NCI-H146 treated with DMSO at 0.1 percent for 48 hours (cell line): ENCODE measurements at regions not wholly inside any gene's neighbourhood (a gene's known extent, or its start where the extent isn't known, plus 50 kb on each side); places are given as distances from the start of the nearest gene placed in this dataset.
"Not testable (repeated sequence)": the region's sequence is repeated elsewhere in the genome, so short reads cannot be mapped to it uniquely, and the experiment has no call there.

Source experiments
- DNase-seq: peaks from one replicate; lab custom pipeline; 2025; ENCODE audit not compliant: unreplicated experiment; lab: John Stamatoyannopoulos, UW

GRCh38 chr12:25682421-25682820 lies 129.3 kb upstream of the LMNTD1 start:
- DNase-seq: no peak

- no peak for DNase-seq
These were observed 131.0 kb upstream of the LMNTD1 start for GRCh38 chr12:25684070-25684469.

GRCh38 chr12:25686351-25686750 lies 133.3 kb upstream of the LMNTD1 start:
- no peak for DNase-seq

GRCh38 chr12:25687226-25687625 lies 134.1 kb upstream of the LMNTD1 start:
- DNase-seq: no peak

- DNase-seq: not testable (repeated sequence)
These were observed 135.8 kb upstream of the LMNTD1 start for GRCh38 chr12:25688851-25689250.

GRCh38 chr12:25689996-25690501 lies 137.0 kb upstream of the LMNTD1 start:
- DNase-seq: no peak

GRCh38 chr12:25690996-25691864 lies 138.1 kb upstream of the LMNTD1 start:
- no peak for DNase-seq

- DNase-seq: no peak
These were observed 138.7 kb upstream of the LMNTD1 start for GRCh38 chr12:25691865-25692114.

GRCh38 chr12:25692115-25693035 lies 139.3 kb upstream of the LMNTD1 start:
- DNase-seq: no peak

GRCh38 chr12:25694072-25694471 lies 141.0 kb upstream of the LMNTD1 start:
- DNase-seq: no peak

- no peak for DNase-seq
These were observed 142.5 kb upstream of the LMNTD1 start for GRCh38 chr12:25695574-25695973.

- no peak for DNase-seq
These were observed 145.7 kb upstream of the LMNTD1 start for GRCh38 chr12:25698772-25699171.

GRCh38 chr12:25699454-25699853 lies 146.4 kb upstream of the LMNTD1 start:
- no peak for DNase-seq

GRCh38 chr12:25701290-25701689 lies 148.2 kb upstream of the LMNTD1 start:
- no peak for DNase-seq

- no peak for DNase-seq
These were observed 149.5 kb upstream of the LMNTD1 start for GRCh38 chr12:25702553-25702952.

GRCh38 chr12:25705261-25705660 lies 152.2 kb upstream of the LMNTD1 start:
- DNase-seq: no peak

GRCh38 chr12:25706646-25707045 lies 153.6 kb upstream of the LMNTD1 start:
- DNase-seq: not testable (repeated sequence)

- DNase-seq: no peak
These were observed 154.0 kb upstream of the LMNTD1 start for GRCh38 chr12:25707056-25707455.

GRCh38 chr12:25708661-25709060 lies 155.6 kb upstream of the LMNTD1 start:
- no peak for DNase-seq

- DNase-seq: no peak
These were observed 157.0 kb upstream of the LMNTD1 start for GRCh38 chr12:25710128-25710527.

GRCh38 chr12:25710938-25711605 lies 158.0 kb upstream of the LMNTD1 start:
- not testable (repeated sequence) for DNase-seq
